Thyroid gland (tissue), 4 donors: ENCODE measurements at regions not wholly inside any gene's neighbourhood (a gene's known extent, or its start where the extent isn't known, plus 50 kb on each side); places are given as distances from the start of the nearest gene placed in this dataset.
A peak's percentile ranks its signal among the peaks of the same experiment; 100 is the strongest.

Experiments used
- DNase-seq, 2 donors: peaks; one replicate each; pipeline ENCODE4 v3.0.0-alpha.2; 2019
- H3K27ac ChIP-seq, 3 donors: fragments of 200-600 bp; sonication (generic); 1 replicate in 2 of 3; 2 replicates in 1 of 3; pipeline ENCODE4 v1.5.1; 2016 to 2019; ENCODE audit warnings: mild to moderate bottlenecking in 1 of 3, moderate library complexity in 1 of 3
- H3K27me3 ChIP-seq: fragments of 200-600 bp; sonication (generic); one replicate; pipeline ENCODE4 v1.5.1; 2019
- H3K36me3 ChIP-seq, 2 donors: fragments of 200-600 bp; sonication (generic); one replicate each; pipeline ENCODE4 v1.5.1; 2016 to 2019
- H3K4me1 ChIP-seq, 2 donors: fragments of 200-600 bp; sonication (generic); one replicate each; pipeline ENCODE4 v1.5.1; 2017 to 2019
- H3K4me3 ChIP-seq, 3 donors: fragments of 200-600 bp; sonication (generic); replicated peaks in 1 of 3; 1 replicate in 2 of 3; 2 replicates in 1 of 3; pipeline ENCODE4 v1.5.1; 2016; ENCODE audit warnings: mild to moderate bottlenecking in 1 of 3
- H3K9me3 ChIP-seq: fragments of 200-600 bp; sonication (generic); one replicate; pipeline ENCODE4 v1.5.1; 2017
- POLR2A ChIP-seq, 2 donors: fragments of 450-650 bp; IDR thresholded peaks; one replicate each; pipeline ENCODE4 v1.6.1; 2017; ENCODE audit warnings: antibody characterized with exemption in 2 of 2, mild to moderate bottlenecking in 2 of 2, moderate library complexity in 1 of 2
- WGBS, 2 donors: methylation state at CpG; one replicate each; pipeline ENCODE4 v1.1.5; 2017; 5-methylcytosine and 5-hydroxymethylcytosine counted together
- intact Hi-C: fragments of 100-400 bp; cut with DNase I; formaldehyde crosslinking; loops from one replicate; pipeline ENCODE4 v1.15.1; 2023
- TF ChIP-seq, protein P1 (sequence below), 6 experiments: fragments of 200-600 bp in 3 of 6; fragments of 450-650 bp in 3 of 6; sonication (generic) in 3 of 6; IDR thresholded peaks; one replicate each; pipeline ENCODE4 v1.5.1; 2016 to 2019; ENCODE audit warnings: antibody characterized with exemption in 6 of 6, mild to moderate bottlenecking in 2 of 6, inconsistent platforms in 1 of 6, moderate library complexity in 1 of 6

DNA sequence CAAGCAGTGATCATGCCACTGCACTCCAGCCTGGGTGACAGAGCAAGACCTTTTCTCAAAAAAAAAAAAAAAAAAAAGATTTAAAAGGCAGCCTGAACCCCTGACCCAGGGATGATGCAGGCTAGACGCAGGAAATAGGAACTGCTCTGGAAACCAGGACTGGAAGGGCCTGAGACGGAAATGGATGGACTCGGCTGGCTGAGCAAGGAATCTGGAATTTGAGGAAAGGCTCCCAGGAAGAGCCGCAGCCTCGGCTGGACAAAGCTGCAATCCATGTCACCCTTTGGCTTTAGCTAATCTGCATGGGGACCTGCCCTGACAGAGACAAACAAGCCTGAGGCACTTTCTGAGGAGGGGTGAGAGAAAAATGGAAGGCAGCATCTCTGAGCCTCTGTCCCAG, 55.0 kb upstream of the DAPL1 start:
- Histone ChIP-seq H3K27me3 (no peaks in the 10 kb centered on the region), H3K27ac (no peak overlapping the region), H3K36me3 (no peaks in the 10 kb centered on the region), H3K4me3 (no peak overlapping the region), H3K9me3 (no peaks in the 10 kb centered on the region), H3K4me1 (peaks cover 18 to 37% of the 10 kb centered on the region in 2 donors)
- TF ChIP-seq, protein P1, sequence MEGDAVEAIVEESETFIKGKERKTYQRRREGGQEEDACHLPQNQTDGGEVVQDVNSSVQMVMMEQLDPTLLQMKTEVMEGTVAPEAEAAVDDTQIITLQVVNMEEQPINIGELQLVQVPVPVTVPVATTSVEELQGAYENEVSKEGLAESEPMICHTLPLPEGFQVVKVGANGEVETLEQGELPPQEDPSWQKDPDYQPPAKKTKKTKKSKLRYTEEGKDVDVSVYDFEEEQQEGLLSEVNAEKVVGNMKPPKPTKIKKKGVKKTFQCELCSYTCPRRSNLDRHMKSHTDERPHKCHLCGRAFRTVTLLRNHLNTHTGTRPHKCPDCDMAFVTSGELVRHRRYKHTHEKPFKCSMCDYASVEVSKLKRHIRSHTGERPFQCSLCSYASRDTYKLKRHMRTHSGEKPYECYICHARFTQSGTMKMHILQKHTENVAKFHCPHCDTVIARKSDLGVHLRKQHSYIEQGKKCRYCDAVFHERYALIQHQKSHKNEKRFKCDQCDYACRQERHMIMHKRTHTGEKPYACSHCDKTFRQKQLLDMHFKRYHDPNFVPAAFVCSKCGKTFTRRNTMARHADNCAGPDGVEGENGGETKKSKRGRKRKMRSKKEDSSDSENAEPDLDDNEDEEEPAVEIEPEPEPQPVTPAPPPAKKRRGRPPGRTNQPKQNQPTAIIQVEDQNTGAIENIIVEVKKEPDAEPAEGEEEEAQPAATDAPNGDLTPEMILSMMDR (IDR thresholded peaks at IDR 0.05), result no peak
- no peak for TF ChIP-seq POLR2A (IDR thresholded peaks at IDR 0.05)
- 79 to 80% methylated on average over 5 of the region's 5 CpGs for WGBS, 2 donors
- intact Hi-C loops, result loop anchor here (5.0 to 10.0 kb wide), 2 partner anchors 283 to 555 kb away; partner anchors contain the start of genes CCDC148 and PKP4
- no peak for DNase-seq

GRCh38 chr2:158740621-158741020, 54.5 kb upstream of the DAPL1 start:
- H3K4me3 ChIP-seq, result no peak overlapping the region
- no peaks in the 10 kb centered on the region for H3K36me3 ChIP-seq
- no peaks in the 10 kb centered on the region for H3K27me3 ChIP-seq
- 42 to 69% methylated on average over 4 of the region's 4 CpGs for WGBS, 2 donors
- TF ChIP-seq, protein P1 (IDR thresholded peaks at IDR 0.05), result no peak
- TF ChIP-seq POLR2A (IDR thresholded peaks at IDR 0.05), result no peak
- peaks cover 15 to 37% of the 10 kb centered on the region in 2 donors for H3K4me1 ChIP-seq
- intact Hi-C loops, result loop anchor here (5.0 to 10.0 kb wide), 2 partner anchors 283 to 556 kb away; partner anchors contain the start of genes CCDC148 and PKP4
- no peak overlapping the region for H3K27ac ChIP-seq
- no peaks in the 10 kb centered on the region for H3K9me3 ChIP-seq
- no peak for DNase-seq

DNA sequence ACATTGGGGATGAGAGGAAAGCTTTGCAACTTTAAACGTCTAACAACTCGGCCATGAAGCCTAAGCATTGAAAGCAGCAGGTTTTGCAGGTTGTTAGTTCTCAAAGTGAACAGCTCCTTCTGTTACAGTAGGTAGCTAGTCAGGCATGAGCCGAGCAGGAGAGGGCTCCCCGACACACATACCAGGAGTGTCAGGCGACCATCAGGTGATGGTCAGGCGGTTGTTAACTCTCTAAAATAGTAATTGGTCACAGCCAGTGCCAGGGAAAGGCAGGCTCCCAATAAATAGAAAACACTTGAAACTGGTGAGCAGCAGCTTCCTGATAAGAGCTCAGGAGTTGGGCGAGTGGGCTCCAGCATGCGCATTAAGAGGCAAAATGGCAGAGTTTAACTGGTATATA, 53.5 kb upstream of the DAPL1 start:
- H3K27me3 ChIP-seq, result no peaks in the 10 kb centered on the region
- H3K36me3 ChIP-seq, result no peaks in the 10 kb centered on the region
- intact Hi-C loops, result loop anchor here (5.0 to 10.0 kb wide), 2 partner anchors 284 to 557 kb away; partner anchors contain the start of genes CCDC148 and PKP4
- DNase-seq, result peak; percentile 91 to 92
- peak overlapping the region; percentile 54 to 85 (median 82) for H3K27ac ChIP-seq
- H3K4me3 ChIP-seq, result no peak overlapping the region
- no peak for TF ChIP-seq POLR2A (IDR thresholded peaks at IDR 0.05)
- TF ChIP-seq, protein P1 (IDR thresholded peaks at IDR 0.05), result no peak
- H3K4me1 ChIP-seq, result peaks cover 7 to 33% of the 10 kb centered on the region in 2 donors
- 42 to 45% methylated on average over 8 of the region's 8 CpGs for WGBS, 2 donors
- no peaks in the 10 kb centered on the region for H3K9me3 ChIP-seq

GRCh38 chr2:158742536-158742935, 52.6 kb upstream of the DAPL1 start:
- TF ChIP-seq POLR2A (IDR thresholded peaks at IDR 0.05), result no peak
- TF ChIP-seq, protein P1 (IDR thresholded peaks at IDR 0.05), result no peak
- peaks cover 7 to 33% of the 10 kb centered on the region in 2 donors for H3K4me1 ChIP-seq
- peak overlapping the region in 1 of 3 donors; percentile 82 for H3K27ac ChIP-seq
- no peaks in the 10 kb centered on the region for H3K36me3 ChIP-seq
- H3K27me3 ChIP-seq, result no peaks in the 10 kb centered on the region
- intact Hi-C loops, result loop anchor here (5.0 to 10.0 kb wide), 2 partner anchors 285 to 558 kb away; partner anchors contain the start of genes CCDC148 and PKP4
- 90 to 97% methylated on average over 4 of the region's 4 CpGs for WGBS, 2 donors
- no peak overlapping the region for H3K4me3 ChIP-seq
- H3K9me3 ChIP-seq, result no peaks in the 10 kb centered on the region
- DNase-seq, result no peak

GRCh38 chr2:158743466-158743865, 51.7 kb upstream of the DAPL1 start:
- Histone ChIP-seq H3K27me3 (no peaks in the 10 kb centered on the region), H3K4me1 (peaks cover 7 to 33% of the 10 kb centered on the region in 2 donors), H3K27ac (no peak overlapping the region), H3K4me3 (no peak overlapping the region), H3K36me3 (no peaks in the 10 kb centered on the region), H3K9me3 (no peaks in the 10 kb centered on the region)
- intact Hi-C loops, result loop anchor here (5.0 to 10.0 kb wide), 2 partner anchors 286 to 559 kb away; partner anchors contain the start of genes CCDC148 and PKP4
- WGBS, 2 donors, result 80 to 85% methylated on average over 4 of the region's 4 CpGs
- TF ChIP-seq, protein P1 (IDR thresholded peaks at IDR 0.05), result no peak
- no peak for TF ChIP-seq POLR2A (IDR thresholded peaks at IDR 0.05)
- no peak for DNase-seq
